ENCODE measurements at regions not wholly inside any gene's neighbourhood (a gene's known extent, or its start where the extent isn't known, plus 50 kb on each side); places are given as distances from the start of the nearest gene placed in this dataset.
A peak's percentile ranks its signal among the peaks of the same experiment; 100 is the strongest.

DNA sequence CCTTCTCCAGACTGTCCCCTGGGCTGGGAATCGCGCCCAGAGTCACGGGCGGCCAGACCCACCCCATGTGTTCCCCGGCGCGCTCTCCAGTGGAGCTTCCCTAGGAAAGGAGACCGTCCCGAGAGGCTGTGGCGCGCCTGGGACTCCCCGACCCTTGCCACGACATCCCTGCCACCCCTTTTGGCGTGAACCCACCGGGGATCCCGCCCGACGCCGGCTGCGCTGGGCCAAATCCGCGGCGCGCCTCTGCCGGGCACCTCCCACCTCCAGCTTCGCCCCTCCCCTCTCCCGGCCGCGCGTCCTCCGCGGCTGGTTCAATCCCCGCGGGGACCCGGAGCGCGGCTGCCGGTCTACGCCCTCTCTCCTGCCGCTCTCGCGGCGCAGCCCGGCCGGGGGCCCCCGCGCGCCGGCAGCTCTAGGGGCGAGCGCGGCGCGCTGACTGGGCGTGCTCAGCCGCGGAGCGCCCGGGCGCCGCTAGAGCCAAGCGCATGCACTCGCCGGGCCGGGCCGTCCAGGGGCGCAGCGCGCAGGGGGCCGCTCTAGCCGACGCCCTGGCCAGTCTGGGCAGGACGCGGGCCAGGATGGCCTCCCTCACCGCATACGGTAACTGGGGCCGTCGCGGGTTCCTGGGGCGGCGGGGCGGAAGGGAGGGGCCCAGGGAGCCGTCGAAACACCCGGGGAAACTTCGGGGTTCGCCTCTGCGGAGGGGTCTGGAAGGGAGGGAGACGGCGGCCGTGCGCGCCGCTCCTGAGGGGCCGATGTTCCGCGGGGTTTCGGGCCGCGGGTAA, 77.4 kb upstream of the ANO4 start:
- WGBS (ENCODE audit: insufficient coverage), result 2% methylated on average over 99 of the region's 100 CpGs
- H3K36me3 ChIP-seq (ENCODE audit: control insufficient read depth in 4 of 4, insufficient read depth in 4 of 4, low read length in 3 of 4), result no peaks in the 10 kb centered on the region
- no peak overlapping the region for H3K27ac ChIP-seq (ENCODE audit: insufficient read depth in 1 of 2, low read depth in 1 of 2, low read length in 2 of 2, poor library complexity in 1 of 2, severe bottlenecking in 2 of 2)
- POLR2A ChIA-PET, result no interaction called here
- H3K27me3 ChIP-seq (replicated peaks in 2 of 5; ENCODE audit: control insufficient read depth in 4 of 5, insufficient read depth in 5 of 5, low read length in 4 of 5), result peaks cover 16 to 80% (median 40%) of the 10 kb centered on the region in 5 experiments
- H3K4me1 ChIP-seq (ENCODE audit: control extremely low read depth in 1 of 4, control insufficient read depth in 4 of 4, insufficient read depth in 4 of 4, low read length in 3 of 4), result peaks cover 0 to 15% (median 7%) of the 10 kb centered on the region in 4 experiments
- peak overlapping the region in 4 of 7 experiments; percentile 19 to 57 (median 38) for H3K4me3 ChIP-seq (ENCODE audit: control insufficient read depth in 1 of 7, extremely low read depth in 1 of 7, insufficient read depth in 4 of 7, low read depth in 2 of 7, low read length in 6 of 7)
- peaks cover 0 to 9% (median 0%) of the 10 kb centered on the region in 5 experiments for H3K9me3 ChIP-seq (ENCODE audit: control extremely low read depth in 1 of 5, control insufficient read depth in 4 of 5, insufficient read depth in 2 of 5, low read depth in 1 of 5, low read length in 4 of 5)
- peak in 2 of 3 donors; percentile 28 to 39 for DNase-seq
- CTCF ChIA-PET, result no interaction called here

DNA sequence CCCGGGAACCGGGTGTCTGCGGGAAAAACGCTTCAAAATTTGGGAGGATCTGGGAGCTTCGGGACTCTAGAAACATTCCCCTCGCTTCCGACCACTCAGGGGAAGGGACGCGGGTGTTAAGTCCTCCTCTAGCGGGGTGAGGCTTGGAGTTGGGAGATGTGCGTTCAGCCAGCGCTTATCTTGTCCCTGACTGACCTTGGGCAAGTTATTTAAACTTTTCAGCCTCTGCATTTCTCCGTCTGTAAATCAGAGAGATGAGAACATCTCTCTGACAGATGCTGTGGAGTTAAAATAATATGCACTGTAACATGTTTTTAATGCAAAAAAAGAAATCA, 76.9 kb upstream of the ANO4 start:
- WGBS (ENCODE audit: insufficient coverage), result 4% methylated on average over 9 of the region's 13 CpGs
- CTCF ChIA-PET, result no interaction called here
- DNase-seq, result no peak
- POLR2A ChIA-PET, result no interaction called here
- Histone ChIP-seq H3K4me1 (ENCODE audit: control extremely low read depth in 1 of 4, control insufficient read depth in 4 of 4, insufficient read depth in 4 of 4, low read length in 3 of 4) (peaks cover 0 to 15% (median 7%) of the 10 kb centered on the region in 4 experiments), H3K9me3 (ENCODE audit: control extremely low read depth in 1 of 5, control insufficient read depth in 4 of 5, insufficient read depth in 2 of 5, low read depth in 1 of 5, low read length in 4 of 5) (peaks cover 0 to 9% (median 0%) of the 10 kb centered on the region in 5 experiments), H3K27ac (ENCODE audit: insufficient read depth in 1 of 2, low read depth in 1 of 2, low read length in 2 of 2, poor library complexity in 1 of 2, severe bottlenecking in 2 of 2) (no peak overlapping the region), H3K4me3 (ENCODE audit: control insufficient read depth in 1 of 7, extremely low read depth in 1 of 7, insufficient read depth in 4 of 7, low read depth in 2 of 7, low read length in 6 of 7) (peak overlapping the region in 2 of 7 experiments; percentile 19 to 57), H3K36me3 (ENCODE audit: control insufficient read depth in 4 of 4, insufficient read depth in 4 of 4, low read length in 3 of 4) (no peaks in the 10 kb centered on the region), H3K27me3 (replicated peaks in 2 of 5; ENCODE audit: control insufficient read depth in 4 of 5, insufficient read depth in 5 of 5, low read length in 4 of 5) (peaks cover 16 to 84% (median 40%) of the 10 kb centered on the region in 5 experiments)

DNA sequence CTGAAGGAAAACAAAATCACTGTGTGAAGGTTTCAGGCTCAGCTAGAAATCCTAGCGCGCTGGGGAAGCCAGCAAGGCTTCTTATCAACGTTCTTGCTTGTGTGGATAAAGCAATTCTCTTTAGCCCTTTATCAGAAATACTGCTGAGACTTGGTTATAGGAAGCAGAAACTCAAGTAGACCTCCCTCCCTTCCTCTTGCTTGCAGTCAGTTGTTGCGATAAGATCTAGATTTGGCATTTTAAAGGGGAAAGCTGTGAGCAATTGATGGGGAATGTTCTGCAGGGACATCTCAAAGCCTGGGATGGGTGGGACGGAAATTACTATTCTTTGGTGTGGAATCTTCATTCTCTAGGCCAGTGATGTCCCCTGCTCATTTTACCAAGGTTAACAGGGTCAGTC, 76.4 kb upstream of the ANO4 start:
- Histone ChIP-seq H3K36me3 (ENCODE audit: control insufficient read depth in 4 of 4, insufficient read depth in 4 of 4, low read length in 3 of 4) (no peaks in the 10 kb centered on the region), H3K27me3 (replicated peaks in 2 of 5; ENCODE audit: control insufficient read depth in 4 of 5, insufficient read depth in 5 of 5, low read length in 4 of 5) (peaks cover 16 to 83% (median 38%) of the 10 kb centered on the region in 5 experiments), H3K4me3 (ENCODE audit: control insufficient read depth in 1 of 7, extremely low read depth in 1 of 7, insufficient read depth in 4 of 7, low read depth in 2 of 7, low read length in 6 of 7) (no peak overlapping the region), H3K27ac (ENCODE audit: insufficient read depth in 1 of 2, low read depth in 1 of 2, low read length in 2 of 2, poor library complexity in 1 of 2, severe bottlenecking in 2 of 2) (no peak overlapping the region), H3K4me1 (ENCODE audit: control extremely low read depth in 1 of 4, control insufficient read depth in 4 of 4, insufficient read depth in 4 of 4, low read length in 3 of 4) (peaks cover 0 to 15% (median 7%) of the 10 kb centered on the region in 4 experiments), H3K9me3 (ENCODE audit: control extremely low read depth in 1 of 5, control insufficient read depth in 4 of 5, insufficient read depth in 2 of 5, low read depth in 1 of 5, low read length in 4 of 5) (peaks cover 0 to 9% (median 0%) of the 10 kb centered on the region in 5 experiments)
- 10% methylated on average over 2 of the region's 5 CpGs for WGBS (ENCODE audit: insufficient coverage)
- CTCF ChIA-PET, result interaction anchor here (0.6 kb wide), 1 partner anchor 124 kb away, joined by 3 read pairs; no protein-coding TSS in a partner anchor
- peak in 1 of 3 donors; percentile 8 for DNase-seq
- POLR2A ChIA-PET, result no interaction called here

DNA sequence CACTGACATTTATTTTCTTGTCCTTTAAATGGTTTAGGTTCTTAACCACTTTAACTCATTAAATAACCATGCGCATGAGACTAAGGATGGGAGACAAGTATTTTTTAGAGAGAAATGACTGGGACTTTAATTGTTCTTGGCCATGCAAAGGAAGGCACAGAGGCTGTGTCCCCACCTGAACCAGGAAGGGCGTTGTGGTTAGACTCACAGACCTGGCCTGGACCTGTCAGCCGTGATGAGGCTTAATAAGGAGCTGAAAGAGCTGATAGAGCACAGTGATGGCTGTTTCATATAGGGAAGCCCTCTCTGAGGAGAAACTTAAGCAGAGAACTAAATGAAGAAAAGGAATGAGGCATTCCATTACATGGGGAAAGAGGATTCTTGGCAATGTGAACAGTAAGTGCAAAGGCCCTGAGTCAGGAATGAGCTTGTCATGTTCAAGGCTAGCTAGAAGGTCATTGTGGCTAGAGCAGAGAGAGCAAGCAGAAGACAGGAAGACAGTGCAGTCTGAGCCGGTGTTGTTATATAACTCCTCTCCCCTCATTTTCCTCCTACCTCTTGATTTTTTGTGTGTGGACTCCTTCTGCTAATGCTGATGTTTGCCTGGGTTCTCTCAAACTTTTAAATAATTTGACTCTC, 74.4 kb upstream of the ANO4 start:
- Histone ChIP-seq H3K4me3 (ENCODE audit: control insufficient read depth in 1 of 7, extremely low read depth in 1 of 7, insufficient read depth in 4 of 7, low read depth in 2 of 7, low read length in 6 of 7) (no peak overlapping the region), H3K27ac (ENCODE audit: insufficient read depth in 1 of 2, low read depth in 1 of 2, low read length in 2 of 2, poor library complexity in 1 of 2, severe bottlenecking in 2 of 2) (no peak overlapping the region), H3K9me3 (ENCODE audit: control extremely low read depth in 1 of 5, control insufficient read depth in 4 of 5, insufficient read depth in 2 of 5, low read depth in 1 of 5, low read length in 4 of 5) (peaks cover 0 to 9% (median 0%) of the 10 kb centered on the region in 5 experiments), H3K36me3 (ENCODE audit: control insufficient read depth in 4 of 4, insufficient read depth in 4 of 4, low read length in 3 of 4) (no peaks in the 10 kb centered on the region), H3K27me3 (replicated peaks in 2 of 5; ENCODE audit: control insufficient read depth in 4 of 5, insufficient read depth in 5 of 5, low read length in 4 of 5) (peaks cover 14 to 71% (median 35%) of the 10 kb centered on the region in 5 experiments), H3K4me1 (ENCODE audit: control extremely low read depth in 1 of 4, control insufficient read depth in 4 of 4, insufficient read depth in 4 of 4, low read length in 3 of 4) (peaks cover 0 to 15% (median 7%) of the 10 kb centered on the region in 4 experiments)
- DNase-seq, result no peak
- POLR2A ChIA-PET, result no interaction called here
- CTCF ChIA-PET, result interaction anchor here (0.8 to 1.2 kb wide), 3 partner anchors 10 to 538 kb away, joined by 3 read pairs; no protein-coding TSS in a partner anchor
- 75% methylated on average over 2 of the region's 4 CpGs for WGBS (ENCODE audit: insufficient coverage)

DNA sequence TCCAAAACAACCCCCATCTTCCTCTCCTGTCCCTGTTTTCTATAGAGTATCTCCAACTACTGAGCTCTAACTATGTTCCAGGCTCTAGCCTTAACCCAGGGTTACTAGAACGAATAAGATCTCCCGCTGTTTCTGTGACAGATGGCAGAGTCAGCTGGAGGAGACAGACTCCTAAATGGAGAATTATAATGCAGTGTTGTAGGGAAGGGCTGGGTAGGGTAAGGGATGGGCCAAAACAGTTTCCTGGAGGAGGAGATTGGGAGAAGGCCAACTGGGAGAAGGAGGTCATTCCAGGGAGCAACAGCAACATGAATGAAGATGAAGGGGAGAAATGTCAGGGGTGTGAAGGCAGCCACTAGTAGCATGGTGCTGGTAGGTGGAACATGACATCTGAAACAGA, 73.4 kb upstream of the ANO4 start:
- ChIA-PET CTCF (interaction anchor here (0.6 to 1.2 kb wide), 3 partner anchors 9 to 560 kb away, joined by 3 read pairs; no protein-coding TSS in a partner anchor), POLR2A (no interaction called here)
- no CpG with 5 or more reads among the region's 2 CpGs for WGBS (ENCODE audit: insufficient coverage)
- peaks cover 0 to 15% (median 7%) of the 10 kb centered on the region in 4 experiments for H3K4me1 ChIP-seq (ENCODE audit: control extremely low read depth in 1 of 4, control insufficient read depth in 4 of 4, insufficient read depth in 4 of 4, low read length in 3 of 4)
- H3K27me3 ChIP-seq (replicated peaks in 2 of 5; ENCODE audit: control insufficient read depth in 4 of 5, insufficient read depth in 5 of 5, low read length in 4 of 5), result peaks cover 14 to 61% (median 29%) of the 10 kb centered on the region in 5 experiments
- no peaks in the 10 kb centered on the region for H3K36me3 ChIP-seq (ENCODE audit: control insufficient read depth in 4 of 4, insufficient read depth in 4 of 4, low read length in 3 of 4)
- no peak for DNase-seq
- H3K4me3 ChIP-seq (ENCODE audit: control insufficient read depth in 1 of 7, extremely low read depth in 1 of 7, insufficient read depth in 4 of 7, low read depth in 2 of 7, low read length in 6 of 7), result no peak overlapping the region
- H3K9me3 ChIP-seq (ENCODE audit: control extremely low read depth in 1 of 5, control insufficient read depth in 4 of 5, insufficient read depth in 2 of 5, low read depth in 1 of 5, low read length in 4 of 5), result peaks cover 0 to 7% (median 0%) of the 10 kb centered on the region in 5 experiments
- H3K27ac ChIP-seq (ENCODE audit: insufficient read depth in 1 of 2, low read depth in 1 of 2, low read length in 2 of 2, poor library complexity in 1 of 2, severe bottlenecking in 2 of 2), result no peak overlapping the region

DNA sequence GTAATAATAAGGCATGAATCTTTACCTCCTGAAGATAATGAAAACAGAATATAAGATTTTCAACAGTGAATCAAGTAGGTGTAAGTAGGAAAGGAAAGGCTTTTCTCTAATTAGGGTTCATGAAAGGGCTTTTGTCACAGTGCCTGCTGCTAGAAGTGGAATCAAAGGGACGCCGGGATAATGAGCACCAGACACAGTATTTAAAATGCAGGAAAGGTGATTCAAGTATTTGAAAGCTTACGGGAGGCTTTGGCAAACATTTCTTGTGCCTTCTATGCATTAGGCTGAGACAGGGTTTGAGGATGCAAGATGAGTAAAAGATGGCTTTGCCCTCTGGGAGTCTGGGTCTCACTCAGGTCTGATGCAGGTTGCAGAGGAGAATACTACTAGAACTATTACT, 70.5 kb upstream of the ANO4 start:
- Histone ChIP-seq H3K36me3 (ENCODE audit: control insufficient read depth in 4 of 4, insufficient read depth in 4 of 4, low read length in 3 of 4) (no peaks in the 10 kb centered on the region), H3K27ac (ENCODE audit: insufficient read depth in 1 of 2, low read depth in 1 of 2, low read length in 2 of 2, poor library complexity in 1 of 2, severe bottlenecking in 2 of 2) (no peak overlapping the region), H3K4me1 (ENCODE audit: control extremely low read depth in 1 of 4, control insufficient read depth in 4 of 4, insufficient read depth in 4 of 4, low read length in 3 of 4) (no peaks in the 10 kb centered on the region), H3K4me3 (ENCODE audit: control insufficient read depth in 1 of 7, extremely low read depth in 1 of 7, insufficient read depth in 4 of 7, low read depth in 2 of 7, low read length in 6 of 7) (no peak overlapping the region), H3K9me3 (ENCODE audit: control extremely low read depth in 1 of 5, control insufficient read depth in 4 of 5, insufficient read depth in 2 of 5, low read depth in 1 of 5, low read length in 4 of 5) (no peaks in the 10 kb centered on the region), H3K27me3 (replicated peaks in 2 of 5; ENCODE audit: control insufficient read depth in 4 of 5, insufficient read depth in 5 of 5, low read length in 4 of 5) (peaks cover 4 to 34% (median 15%) of the 10 kb centered on the region in 5 experiments)
- CTCF ChIA-PET, result no interaction called here
- POLR2A ChIA-PET, result no interaction called here
- DNase-seq, result no peak
- 100% methylated on average over 1 of the region's 3 CpGs for WGBS (ENCODE audit: insufficient coverage)

All from common myeloid progenitor, CD34-positive (primary cell).